ENCODE measurements at regions not wholly inside any gene's neighbourhood (a gene's known extent, or its start where the extent isn't known, plus 50 kb on each side); places are given as distances from the start of the nearest gene placed in this dataset.

GRCh38 chr1:212157252-212157651, 121.7 kb downstream of the DTL start:
- TF ChIP-seq CTCF (IDR thresholded peaks at IDR 0.05) (no peak), POLR2A (IDR thresholded peaks at IDR 0.05) (no peak)

Measured in prostate gland (tissue), 2 donors.